Tibial artery (tissue), 4 donors: ENCODE measurements at regions not wholly inside any gene's neighbourhood (a gene's known extent, or its start where the extent isn't known, plus 50 kb on each side); places are given as distances from the start of the nearest gene placed in this dataset.

Experiments used
- DNase-seq, 2 donors: peaks; one replicate each; pipeline ENCODE4 v3.0.0-alpha.2; 2019
- H3K27ac ChIP-seq, 2 donors: fragments of 200-600 bp; sonication (generic) in 1 of 2; 1 replicate in 1 of 2; 2 replicates in 1 of 2; pipeline ENCODE4 v1.5.1; 2018 to 2019; ENCODE audit warnings: mild to moderate bottlenecking in 1 of 2
- H3K27me3 ChIP-seq, 2 donors: fragments of 200-600 bp; sonication (generic) in 1 of 2; one replicate each; pipeline versions ENCODE4 v1.5.1 to v1.6.0; 2016 to 2019
- H3K36me3 ChIP-seq, 3 donors: fragments of 200-600 bp; sonication (generic) in 2 of 3; one replicate each; pipeline ENCODE4 v1.5.1; 2016 to 2019; ENCODE audit warnings: mild to moderate bottlenecking in 2 of 3
- H3K4me1 ChIP-seq, 4 donors: fragments of 200-600 bp; sonication (generic) in 2 of 4; 1 replicate in 3 of 4; 2 replicates in 1 of 4; pipeline ENCODE4 v1.5.1; 2016 to 2019
- H3K4me3 ChIP-seq, 2 donors: fragments of 200-600 bp; sonication (generic) in 1 of 2; 1 replicate in 1 of 2; 2 replicates in 1 of 2; pipeline ENCODE4 v1.5.1; 2018 to 2019; ENCODE audit warnings: mild to moderate bottlenecking in 2 of 2
- H3K9me3 ChIP-seq, 3 donors: fragments of 200-600 bp; sonication (generic) in 1 of 3; one replicate each; pipeline ENCODE4 v1.5.1; 2016 to 2019
- intact Hi-C: fragments of 100-400 bp; cut with DNase I; formaldehyde crosslinking; loops from one replicate; pipeline ENCODE4 v1.15.0; 2023; ENCODE audit warnings: low total_unique reads
- TF ChIP-seq, protein P1 (sequence below), 2 experiments: fragments of 200-600 bp in 1 of 2; fragments of 450-650 bp in 1 of 2; IDR thresholded peaks; one replicate each; pipeline ENCODE4 v1.5.1; 2017 to 2019; ENCODE audit warnings: antibody characterized with exemption in 2 of 2, mild to moderate bottlenecking in 1 of 2, moderate library complexity in 1 of 2

DNA sequence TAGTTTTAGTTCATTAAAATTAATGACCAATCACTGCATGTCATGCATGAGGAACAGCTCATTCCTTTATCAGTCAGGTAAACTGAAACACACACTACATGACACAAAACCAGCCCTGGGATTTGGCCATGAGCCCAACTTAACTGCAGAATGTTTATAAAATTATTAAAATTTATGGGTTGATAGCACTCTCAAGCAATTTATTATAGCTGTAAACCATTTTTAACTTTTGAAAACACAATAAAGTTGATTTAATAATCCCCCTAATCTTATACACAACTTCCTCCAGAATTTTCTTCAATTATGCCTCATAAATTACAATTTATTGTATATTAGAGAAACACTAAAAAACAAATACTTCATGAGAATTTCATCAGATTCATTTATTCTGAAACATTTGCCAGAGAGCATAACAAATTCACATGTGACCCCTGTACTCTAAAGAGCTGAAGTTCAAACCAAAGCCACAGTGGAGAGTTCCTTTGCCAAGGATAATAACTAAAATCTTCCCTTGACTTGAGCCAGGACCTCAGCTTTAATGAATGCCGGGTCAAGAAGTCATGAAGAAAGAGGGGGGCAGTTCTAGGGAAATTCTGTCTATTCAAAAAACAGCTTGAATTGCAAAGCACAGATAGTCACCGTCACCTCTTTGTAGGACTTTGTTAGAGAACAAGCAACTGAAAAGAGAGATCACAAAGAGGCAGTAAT is 763.7 kb upstream of the GRAMD2B start:
- Histone ChIP-seq H3K36me3 (no peaks in the 10 kb centered on the region), H3K27me3 (no peaks in the 10 kb centered on the region), H3K27ac (no peak overlapping the region), H3K9me3 (no peaks in the 10 kb centered on the region), H3K4me3 (no peak overlapping the region), H3K4me1 (peaks cover 0 to 12% (median 4%) of the 10 kb centered on the region in 4 donors)
- TF ChIP-seq, protein P1, sequence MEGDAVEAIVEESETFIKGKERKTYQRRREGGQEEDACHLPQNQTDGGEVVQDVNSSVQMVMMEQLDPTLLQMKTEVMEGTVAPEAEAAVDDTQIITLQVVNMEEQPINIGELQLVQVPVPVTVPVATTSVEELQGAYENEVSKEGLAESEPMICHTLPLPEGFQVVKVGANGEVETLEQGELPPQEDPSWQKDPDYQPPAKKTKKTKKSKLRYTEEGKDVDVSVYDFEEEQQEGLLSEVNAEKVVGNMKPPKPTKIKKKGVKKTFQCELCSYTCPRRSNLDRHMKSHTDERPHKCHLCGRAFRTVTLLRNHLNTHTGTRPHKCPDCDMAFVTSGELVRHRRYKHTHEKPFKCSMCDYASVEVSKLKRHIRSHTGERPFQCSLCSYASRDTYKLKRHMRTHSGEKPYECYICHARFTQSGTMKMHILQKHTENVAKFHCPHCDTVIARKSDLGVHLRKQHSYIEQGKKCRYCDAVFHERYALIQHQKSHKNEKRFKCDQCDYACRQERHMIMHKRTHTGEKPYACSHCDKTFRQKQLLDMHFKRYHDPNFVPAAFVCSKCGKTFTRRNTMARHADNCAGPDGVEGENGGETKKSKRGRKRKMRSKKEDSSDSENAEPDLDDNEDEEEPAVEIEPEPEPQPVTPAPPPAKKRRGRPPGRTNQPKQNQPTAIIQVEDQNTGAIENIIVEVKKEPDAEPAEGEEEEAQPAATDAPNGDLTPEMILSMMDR (IDR thresholded peaks at IDR 0.05), result no peak
- intact Hi-C loops, result no loop called here
- DNase-seq, result no peak

DNA sequence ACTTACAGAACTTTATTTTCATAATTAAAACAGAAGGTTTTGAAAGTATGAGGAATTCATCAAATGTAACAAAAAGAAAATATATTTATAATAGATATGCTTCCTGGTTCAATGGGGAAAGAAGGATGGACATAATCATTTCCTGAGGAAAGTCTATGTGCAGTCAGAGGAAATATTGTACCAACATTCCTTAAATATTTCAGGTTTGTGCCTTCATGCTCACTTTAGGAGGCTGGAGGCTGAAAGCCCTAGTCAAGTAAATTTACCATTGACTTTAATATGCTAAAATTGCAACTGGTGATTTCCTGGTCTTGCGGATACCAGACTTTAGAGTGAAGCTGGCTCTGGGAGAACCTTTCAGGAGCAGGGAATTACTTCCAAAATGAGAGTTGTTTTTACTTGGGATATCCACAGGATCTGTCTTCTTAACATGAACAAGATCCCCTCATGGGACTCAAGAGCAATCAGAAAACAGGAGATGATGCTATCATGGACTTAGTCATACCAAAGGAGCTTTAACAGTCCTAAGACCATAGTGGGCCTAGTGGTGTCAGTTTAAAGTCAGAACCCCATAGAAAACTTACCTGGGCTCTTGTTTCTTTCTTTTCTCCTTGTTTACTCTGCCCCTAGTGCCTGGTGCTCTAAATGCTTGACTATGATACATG is 762.8 kb upstream of the GRAMD2B start:
- Histone ChIP-seq H3K4me3 (no peak overlapping the region), H3K4me1 (peaks cover 0 to 12% (median 4%) of the 10 kb centered on the region in 4 donors), H3K36me3 (no peaks in the 10 kb centered on the region), H3K27ac (no peak overlapping the region), H3K27me3 (no peaks in the 10 kb centered on the region), H3K9me3 (no peaks in the 10 kb centered on the region)
- DNase-seq, result no peak
- intact Hi-C loops, result no loop called here
- TF ChIP-seq, protein P1 (IDR thresholded peaks at IDR 0.05), result no peak

DNA sequence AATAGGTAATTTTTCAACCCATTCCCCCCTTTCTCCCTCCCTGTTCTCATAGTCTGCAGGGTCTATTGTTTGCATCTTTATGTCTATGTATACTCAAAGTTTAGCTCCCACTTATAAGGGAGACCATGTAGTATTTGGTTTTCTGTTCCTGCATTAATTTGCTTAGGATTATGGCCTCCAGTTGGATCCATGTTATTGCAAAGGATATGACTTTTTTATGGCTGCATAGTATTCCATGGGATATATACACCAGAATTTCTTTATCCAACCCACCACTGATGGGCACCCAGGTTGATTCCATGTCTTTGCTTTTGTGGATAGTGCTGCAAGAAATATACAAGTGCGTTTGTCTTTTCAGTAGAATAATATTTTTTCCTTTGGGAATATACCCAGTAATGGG is 761.6 kb upstream of the GRAMD2B start:
- TF ChIP-seq, protein P1 (IDR thresholded peaks at IDR 0.05), result no peak
- Histone ChIP-seq H3K36me3 (no peaks in the 10 kb centered on the region), H3K9me3 (no peaks in the 10 kb centered on the region), H3K27me3 (no peaks in the 10 kb centered on the region), H3K27ac (no peak overlapping the region), H3K4me1 (peaks cover 0 to 12% (median 4%) of the 10 kb centered on the region in 4 donors), H3K4me3 (no peak overlapping the region)
- DNase-seq, result no peak
- intact Hi-C loops, result no loop called here

DNA sequence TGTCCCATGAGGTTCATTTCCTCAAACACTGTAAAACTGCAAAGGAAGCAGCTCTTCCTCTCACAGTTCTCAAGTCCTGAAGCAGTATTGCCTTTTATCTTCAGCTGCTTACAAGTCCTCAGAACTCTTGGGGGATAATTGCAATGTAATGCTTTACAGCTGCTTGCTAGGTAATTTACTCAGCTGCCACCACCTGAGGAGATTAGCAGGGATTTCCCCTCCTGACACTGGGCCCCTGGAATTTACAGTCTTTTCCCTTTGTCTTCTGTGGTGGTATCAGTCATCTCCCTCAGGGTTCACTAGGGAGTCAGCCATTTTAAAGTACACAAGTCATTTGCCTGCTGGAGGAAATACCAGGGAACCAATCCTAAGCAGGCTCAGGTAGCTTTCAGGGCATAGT is 754.3 kb upstream of the GRAMD2B start:
- H3K9me3 ChIP-seq, result no peaks in the 10 kb centered on the region
- H3K4me1 ChIP-seq, result no peaks in the 10 kb centered on the region
- intact Hi-C loops, result no loop called here
- no peak overlapping the region for H3K27ac ChIP-seq
- no peak for DNase-seq
- no peak overlapping the region for H3K4me3 ChIP-seq
- no peaks in the 10 kb centered on the region for H3K36me3 ChIP-seq
- no peaks in the 10 kb centered on the region for H3K27me3 ChIP-seq
- TF ChIP-seq, protein P1 (IDR thresholded peaks at IDR 0.05), result no peak

DNA sequence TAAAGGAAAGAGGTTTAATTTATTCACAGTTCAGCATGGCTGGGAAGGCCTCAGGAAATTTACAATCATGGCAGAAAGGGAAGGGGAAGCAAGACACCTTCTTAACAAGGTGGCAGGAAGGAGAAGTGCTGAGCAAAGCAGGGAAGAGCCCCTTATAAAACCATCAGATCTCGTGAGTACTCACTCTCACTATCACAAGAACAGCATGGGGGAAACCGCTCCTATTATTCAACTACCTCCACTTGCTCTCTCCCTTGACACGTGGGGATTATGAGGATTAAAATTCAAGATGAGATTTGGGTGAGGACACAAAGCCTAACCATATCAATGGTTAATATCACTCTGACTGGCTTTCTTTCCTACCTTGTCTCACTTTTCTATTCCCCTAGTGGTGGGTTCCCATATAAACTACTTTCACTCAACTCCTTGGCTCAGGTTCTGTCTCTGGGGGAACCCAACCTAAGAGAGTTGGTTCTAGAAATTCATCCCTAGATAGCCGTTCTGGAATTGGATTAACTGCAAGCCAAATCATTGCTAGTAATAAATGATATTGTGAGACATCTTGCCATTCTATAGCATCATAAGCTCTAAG is 749.8 kb upstream of the GRAMD2B start:
- no peaks in the 10 kb centered on the region for H3K9me3 ChIP-seq
- H3K4me3 ChIP-seq, result no peak overlapping the region
- intact Hi-C loops, result no loop called here
- H3K36me3 ChIP-seq, result no peaks in the 10 kb centered on the region
- H3K4me1 ChIP-seq, result no peaks in the 10 kb centered on the region
- H3K27me3 ChIP-seq, result no peaks in the 10 kb centered on the region
- DNase-seq, result no peak
- TF ChIP-seq, protein P1 (IDR thresholded peaks at IDR 0.05), result no peak
- no peak overlapping the region for H3K27ac ChIP-seq
